Activated B cell treated with CpG ODN at 0.5 μM for 24 hours (primary cell): ENCODE measurements at regions not wholly inside any gene's neighbourhood (a gene's known extent, or its start where the extent isn't known, plus 50 kb on each side); places are given as distances from the start of the nearest gene placed in this dataset.

Experiments used
- ATAC-seq: fragments of 200-7000 bp; cut with Tn5 transposase; one replicate; pipeline ENCODE4 v1.10.0; 2021; ENCODE audit warnings: low read depth, mild to moderate bottlenecking, moderate library complexity
- CTCF ChIA-PET: fragments of 350-600 bp; sonication (Branson Sonifier 250); formaldehyde crosslinking; loops from one replicate; lab custom pipeline; 2021; ENCODE audit warnings: antibody characterized with exemption; lab: Charles Lee
- POLR2A ChIA-PET: fragments of 350-600 bp; sonication (Branson Sonifier 250); formaldehyde crosslinking; loops from one replicate; lab custom pipeline; 2021; ENCODE audit warnings: antibody characterized with exemption; lab: Charles Lee
- DNase-seq: peaks from one replicate; pipeline ENCODE4 v3.0.0; 2022
- H3K27ac Mint-ChIP-seq: one replicate; pipeline ENCODE4 v1.8.0; 2020; ENCODE audit warnings: mixed read lengths
- H3K27me3 Mint-ChIP-seq: one replicate; pipeline ENCODE4 v1.8.0; 2021; ENCODE audit warnings: mixed read lengths
- H3K36me3 Mint-ChIP-seq: one replicate; pipeline ENCODE4 v1.8.0; 2021; ENCODE audit warnings: low read depth, mixed read lengths
- H3K4me1 Mint-ChIP-seq: one replicate; pipeline ENCODE4 v1.8.0; 2021; ENCODE audit warnings: mixed read lengths
- H3K4me3 Mint-ChIP-seq: one replicate; pipeline ENCODE4 v1.8.0; 2020; ENCODE audit warnings: mild to moderate bottlenecking, mixed read lengths
- H3K9me3 Mint-ChIP-seq: one replicate; pipeline ENCODE4 v1.8.0; 2020; ENCODE audit warnings: mixed read lengths
- intact Hi-C: fragments of 100-400 bp; cut with micrococcal nuclease; formaldehyde crosslinking; loops from one replicate; pipeline ENCODE4 v1.15.1; 2024
- TF ChIP-seq, protein P1 (sequence below): fragments of 200-600 bp; IDR thresholded peaks from one replicate; pipeline ENCODE4 v1.8.0; 2022; ENCODE audit warnings: antibody characterized with exemption, mild to moderate bottlenecking

DNA sequence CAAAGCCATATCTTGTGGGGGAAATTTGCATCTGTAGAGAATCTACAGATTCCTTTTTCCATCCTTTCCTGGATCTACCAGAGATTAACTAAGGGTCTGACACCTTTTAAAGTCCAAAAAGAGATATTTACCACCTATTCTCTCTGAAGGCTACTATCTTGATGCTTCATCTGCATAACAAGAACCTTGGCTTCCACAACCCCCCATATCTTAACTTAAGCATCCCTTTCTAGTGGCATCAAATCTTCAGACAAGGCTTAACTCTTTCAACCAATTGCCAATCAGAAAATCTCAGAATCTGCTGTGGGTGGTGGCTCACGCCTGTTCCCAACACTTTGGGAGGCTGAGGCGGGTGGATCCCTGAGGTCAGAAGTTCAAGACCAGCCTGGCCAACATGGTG is 74.3 kb upstream of the FICD start:
- intact Hi-C loops, result no loop called here
- no peak overlapping the region for H3K27ac Mint-ChIP-seq
- ATAC-seq (no peak), DNase-seq (no peak)
- ChIA-PET POLR2A (no interaction called here), CTCF (no interaction called here)
- peaks cover 2% of the 10 kb centered on the region for H3K9me3 Mint-ChIP-seq
- peaks cover 13% of the 10 kb centered on the region for H3K27me3 Mint-ChIP-seq
- H3K4me1 Mint-ChIP-seq, result no peaks in the 10 kb centered on the region
- H3K36me3 Mint-ChIP-seq, result no peaks in the 10 kb centered on the region
- TF ChIP-seq, protein P1, sequence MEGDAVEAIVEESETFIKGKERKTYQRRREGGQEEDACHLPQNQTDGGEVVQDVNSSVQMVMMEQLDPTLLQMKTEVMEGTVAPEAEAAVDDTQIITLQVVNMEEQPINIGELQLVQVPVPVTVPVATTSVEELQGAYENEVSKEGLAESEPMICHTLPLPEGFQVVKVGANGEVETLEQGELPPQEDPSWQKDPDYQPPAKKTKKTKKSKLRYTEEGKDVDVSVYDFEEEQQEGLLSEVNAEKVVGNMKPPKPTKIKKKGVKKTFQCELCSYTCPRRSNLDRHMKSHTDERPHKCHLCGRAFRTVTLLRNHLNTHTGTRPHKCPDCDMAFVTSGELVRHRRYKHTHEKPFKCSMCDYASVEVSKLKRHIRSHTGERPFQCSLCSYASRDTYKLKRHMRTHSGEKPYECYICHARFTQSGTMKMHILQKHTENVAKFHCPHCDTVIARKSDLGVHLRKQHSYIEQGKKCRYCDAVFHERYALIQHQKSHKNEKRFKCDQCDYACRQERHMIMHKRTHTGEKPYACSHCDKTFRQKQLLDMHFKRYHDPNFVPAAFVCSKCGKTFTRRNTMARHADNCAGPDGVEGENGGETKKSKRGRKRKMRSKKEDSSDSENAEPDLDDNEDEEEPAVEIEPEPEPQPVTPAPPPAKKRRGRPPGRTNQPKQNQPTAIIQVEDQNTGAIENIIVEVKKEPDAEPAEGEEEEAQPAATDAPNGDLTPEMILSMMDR, result no peak
- H3K4me3 Mint-ChIP-seq, result no peak overlapping the region

DNA sequence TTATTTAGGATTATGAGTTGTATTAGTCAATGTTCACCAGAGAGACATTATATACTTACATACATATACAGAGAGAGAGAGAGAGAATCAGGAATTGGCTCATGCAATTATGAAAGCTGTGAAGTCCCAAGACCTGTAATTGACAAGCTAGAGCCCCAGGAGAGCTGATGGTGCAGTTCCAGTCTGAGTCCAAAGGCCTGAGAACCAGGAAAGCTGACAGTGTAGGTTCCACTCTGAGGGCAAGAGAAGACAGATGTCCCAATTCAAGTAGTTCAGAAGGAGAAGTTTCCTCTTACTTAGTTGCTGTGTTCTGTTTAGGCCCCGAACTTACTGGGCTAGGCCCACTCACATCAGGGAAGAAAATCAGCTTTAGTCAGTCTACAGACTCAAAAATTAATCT is 76.4 kb upstream of the FICD start:
- no peak overlapping the region for H3K4me3 Mint-ChIP-seq
- CTCF ChIA-PET, result no interaction called here
- intact Hi-C loops, result no loop called here
- no peak overlapping the region for H3K27ac Mint-ChIP-seq
- H3K36me3 Mint-ChIP-seq, result no peaks in the 10 kb centered on the region
- no peak for DNase-seq
- ATAC-seq, result no peak
- H3K9me3 Mint-ChIP-seq, result peaks cover 2% of the 10 kb centered on the region
- H3K27me3 Mint-ChIP-seq, result peaks cover 6% of the 10 kb centered on the region
- H3K4me1 Mint-ChIP-seq, result no peaks in the 10 kb centered on the region
- TF ChIP-seq, protein P1, result no peak
- POLR2A ChIA-PET, result no interaction called here

DNA sequence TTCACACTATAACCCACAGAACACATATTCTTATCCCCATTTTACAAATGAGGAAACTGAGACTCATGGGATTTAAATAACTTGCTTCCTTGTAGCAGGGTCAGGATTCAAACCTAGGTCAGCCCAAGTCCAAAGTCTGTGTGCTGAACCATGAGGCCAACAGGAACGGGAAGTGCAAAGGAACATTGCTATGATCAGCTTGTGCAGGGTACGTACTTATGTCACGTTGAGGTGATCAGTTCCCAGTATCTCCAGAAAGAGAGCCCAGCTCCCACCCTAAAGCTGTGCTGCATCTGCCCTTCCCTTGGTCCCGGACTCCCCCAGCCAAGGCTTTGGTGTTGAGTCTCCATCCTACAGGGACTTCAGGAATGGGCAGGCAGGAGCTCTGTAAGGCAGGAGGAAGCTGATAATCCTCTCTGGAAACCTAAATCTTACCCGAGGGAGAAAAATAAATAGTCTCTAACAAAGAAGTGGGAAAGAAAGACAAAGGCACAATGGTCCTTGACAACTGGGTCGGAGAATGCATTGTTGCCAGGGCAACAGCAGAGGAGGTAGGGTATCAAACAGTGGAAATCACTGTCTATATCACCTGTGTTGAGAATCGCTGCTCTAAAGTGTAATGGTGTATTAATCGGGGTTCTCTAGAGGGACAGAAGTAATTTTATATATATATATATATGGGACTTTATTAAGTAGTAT is 82.5 kb upstream of the FICD start:
- TF ChIP-seq, protein P1, result no peak
- no peak overlapping the region for H3K27ac Mint-ChIP-seq
- intact Hi-C loops, result no loop called here
- no peaks in the 10 kb centered on the region for H3K27me3 Mint-ChIP-seq
- no peaks in the 10 kb centered on the region for H3K36me3 Mint-ChIP-seq
- H3K9me3 Mint-ChIP-seq, result no peaks in the 10 kb centered on the region
- POLR2A ChIA-PET, result no interaction called here
- no peaks in the 10 kb centered on the region for H3K4me1 Mint-ChIP-seq
- no peak overlapping the region for H3K4me3 Mint-ChIP-seq
- CTCF ChIA-PET, result no interaction called here
- ATAC-seq, result no peak
- no peak for DNase-seq

DNA sequence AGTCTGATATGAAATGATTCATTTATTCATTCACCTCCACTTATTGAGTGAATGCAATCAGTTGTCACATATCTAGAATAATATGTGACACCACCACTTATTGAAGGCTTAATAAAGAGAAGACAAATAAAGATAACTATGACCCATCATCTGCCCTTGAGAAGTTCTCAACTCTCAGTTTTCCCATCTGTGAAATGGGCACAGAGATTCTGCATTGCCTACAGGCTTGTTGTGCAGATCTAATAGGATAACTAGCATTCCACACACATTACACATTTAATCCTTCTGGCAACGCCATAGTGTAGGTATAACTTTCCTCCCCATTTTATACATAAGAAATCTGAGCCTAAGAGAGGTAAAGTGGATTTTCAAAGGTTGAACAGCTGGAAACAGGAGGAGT is 84.2 kb upstream of the FICD start:
- TF ChIP-seq, protein P1, result no peak
- Mint-ChIP-seq H3K36me3 (no peaks in the 10 kb centered on the region), H3K27me3 (no peaks in the 10 kb centered on the region), H3K9me3 (no peaks in the 10 kb centered on the region), H3K4me3 (no peak overlapping the region), H3K27ac (no peak overlapping the region), H3K4me1 (no peaks in the 10 kb centered on the region)
- ChIA-PET CTCF (no interaction called here), POLR2A (no interaction called here)
- ATAC-seq (no peak), DNase-seq (no peak)
- intact Hi-C loops, result no loop called here

DNA sequence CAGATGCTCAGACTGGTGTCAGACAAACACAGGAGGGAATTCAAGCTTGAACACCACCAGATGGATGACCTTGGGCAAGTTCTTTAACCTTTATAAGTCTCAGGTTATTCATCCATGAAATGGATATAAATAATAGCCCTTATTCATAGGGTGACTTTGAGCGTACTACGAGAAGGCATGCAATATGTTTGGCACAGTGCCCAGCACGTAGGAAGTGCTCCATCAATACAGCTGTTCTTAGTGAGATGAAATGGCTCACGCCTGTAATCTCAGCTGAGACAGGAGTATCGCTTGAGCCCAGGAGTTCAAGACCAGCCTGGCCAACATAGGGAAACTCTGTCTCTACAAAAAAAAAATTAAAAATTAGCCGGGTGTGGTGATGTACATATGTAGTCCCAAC is 84.8 kb upstream of the FICD start:
- H3K4me1 Mint-ChIP-seq, result no peaks in the 10 kb centered on the region
- no peaks in the 10 kb centered on the region for H3K9me3 Mint-ChIP-seq
- H3K36me3 Mint-ChIP-seq, result no peaks in the 10 kb centered on the region
- ATAC-seq (no peak), DNase-seq (no peak)
- POLR2A ChIA-PET, result no interaction called here
- CTCF ChIA-PET, result no interaction called here
- H3K4me3 Mint-ChIP-seq, result no peak overlapping the region
- intact Hi-C loops, result no loop called here
- H3K27me3 Mint-ChIP-seq, result peaks cover 3% of the 10 kb centered on the region
- no peak overlapping the region for H3K27ac Mint-ChIP-seq
- TF ChIP-seq, protein P1, result no peak
